NCI-H524 (cell line): ENCODE measurements at regions not wholly inside any gene's neighbourhood (a gene's known extent, or its start where the extent isn't known, plus 50 kb on each side); places are given as distances from the start of the nearest gene placed in this dataset.
"Not testable (repeated sequence)": the region's sequence is repeated elsewhere in the genome, so short reads cannot be mapped to it uniquely, and the experiment has no call there.

Experiments used
- DNase-seq, 2 experiments: peaks; one replicate each; lab custom pipeline; 2025; lab: John Stamatoyannopoulos, UW

GRCh38 chr10:78342827-78343653 is 309.4 kb downstream of the RPS24 start:
- peak; percentile 28 to 75 for DNase-seq

GRCh38 chr10:78344257-78344656 is 310.6 kb downstream of the RPS24 start:
- not testable (repeated sequence) for DNase-seq

- DNase-seq = not testable (repeated sequence)
These were observed 311.9 kb downstream of the RPS24 start for GRCh38 chr10:78345515-78345914.

- DNase-seq = no peak
These were observed 313.1 kb downstream of the RPS24 start for GRCh38 chr10:78346721-78347120.

GRCh38 chr10:78348411-78349164 is 314.9 kb downstream of the RPS24 start:
- DNase-seq = no peak

GRCh38 chr10:78349165-78349516 is 315.5 kb downstream of the RPS24 start:
- DNase-seq = no peak

- DNase-seq = no peak
These were observed 316.4 kb downstream of the RPS24 start for GRCh38 chr10:78349911-78350663.

- DNase-seq = no peak
These were observed 317.6 kb downstream of the RPS24 start for GRCh38 chr10:78351283-78351682.

GRCh38 chr10:78351809-78352208 is 318.1 kb downstream of the RPS24 start:
- no peak for DNase-seq

GRCh38 chr10:78353636-78354035 is 320.0 kb downstream of the RPS24 start:
- no peak for DNase-seq

- no peak for DNase-seq
These were observed 320.4 kb downstream of the RPS24 start for GRCh38 chr10:78354101-78354500.

GRCh38 chr10:78356291-78356900 is 322.7 kb downstream of the RPS24 start:
- DNase-seq = no peak

GRCh38 chr10:78357141-78358063 is 323.7 kb downstream of the RPS24 start:
- no peak for DNase-seq

- no peak for DNase-seq
These were observed 324.7 kb downstream of the RPS24 start for GRCh38 chr10:78358351-78358750.

- DNase-seq = peak in 1 of 2 experiments; percentile 42
These were observed 325.3 kb downstream of the RPS24 start for GRCh38 chr10:78358982-78359381.

GRCh38 chr10:78359640-78360091 is 326.0 kb downstream of the RPS24 start:
- DNase-seq = peak; percentile 73 to 85

- DNase-seq = no peak
These were observed 326.6 kb downstream of the RPS24 start for GRCh38 chr10:78360284-78360683.

GRCh38 chr10:78361031-78361430 is 327.4 kb downstream of the RPS24 start:
- no peak for DNase-seq

GRCh38 chr10:78362406-78363022 is 328.9 kb downstream of the RPS24 start:
- no peak for DNase-seq

- no peak for DNase-seq
These were observed 329.5 kb downstream of the RPS24 start for GRCh38 chr10:78363190-78363589.
